IMR-90 (cell line): ENCODE measurements at regions not wholly inside any gene's neighbourhood (a gene's known extent, or its start where the extent isn't known, plus 50 kb on each side); places are given as distances from the start of the nearest gene placed in this dataset.

Experiments used
- CEBPB ChIP-seq: IDR thresholded peaks from 2 replicates; pipeline ENCODE4 v1.6.1; 2012; ENCODE audit warnings: low read depth, low read length, improper control_type of control experiment
- CTCF ChIP-seq: conservative IDR thresholded peaks from 2 replicates; pipeline ENCODE4 v1.5.1; 2012; ENCODE audit warnings: mild to moderate bottlenecking, low read depth, low read length, improper control_type of control experiment
- ELK1 ChIP-seq: fragments of 150-350 bp; IDR thresholded peaks from 2 replicates; pipeline ENCODE4 v1.6.1; 2016; ENCODE audit warnings: low read depth, mild to moderate bottlenecking, low read length, moderate library complexity, borderline replicate concordance
- MAFK ChIP-seq: IDR thresholded peaks from 2 replicates; pipeline ENCODE4 v1.6.1; 2012; ENCODE audit warnings: low read depth, low read length, improper control_type of control experiment
- MAZ ChIP-seq: IDR thresholded peaks from 2 replicates; pipeline ENCODE4 v1.6.1; 2012; ENCODE audit warnings: low read depth, mild to moderate bottlenecking, low read length, improper control_type of control experiment, moderate library complexity, borderline replicate concordance
- MXI1 ChIP-seq: IDR thresholded peaks from 2 replicates; pipeline ENCODE4 v1.6.1; 2012; ENCODE audit warnings: low read depth, mild to moderate bottlenecking, low read length, moderate library complexity, borderline replicate concordance
- POLR2A ChIP-seq: IDR thresholded peaks from 2 replicates; pipeline ENCODE4 v1.6.1; 2012; ENCODE audit warnings: mild to moderate bottlenecking, low read depth, low read length
- SMC3 ChIP-seq: fragments of 150-350 bp; IDR thresholded peaks from 2 replicates; pipeline ENCODE4 v1.6.1; 2016; ENCODE audit warnings: low read depth, mild to moderate bottlenecking, antibody characterized with exemption, low read length, moderate library complexity

GRCh38 chr5:54378707-54379106, 68.3 kb upstream of the ARL15 start:
- TF ChIP-seq CTCF (no peak), MXI1 (no peak), SMC3 (no peak), CEBPB (no peak), MAFK (no peak), POLR2A (no peak), ELK1 (no peak), MAZ (no peak)
